ENCODE measurements at regions not wholly inside any gene's neighbourhood (a gene's known extent, or its start where the extent isn't known, plus 50 kb on each side); places are given as distances from the start of the nearest gene placed in this dataset.

DNA sequence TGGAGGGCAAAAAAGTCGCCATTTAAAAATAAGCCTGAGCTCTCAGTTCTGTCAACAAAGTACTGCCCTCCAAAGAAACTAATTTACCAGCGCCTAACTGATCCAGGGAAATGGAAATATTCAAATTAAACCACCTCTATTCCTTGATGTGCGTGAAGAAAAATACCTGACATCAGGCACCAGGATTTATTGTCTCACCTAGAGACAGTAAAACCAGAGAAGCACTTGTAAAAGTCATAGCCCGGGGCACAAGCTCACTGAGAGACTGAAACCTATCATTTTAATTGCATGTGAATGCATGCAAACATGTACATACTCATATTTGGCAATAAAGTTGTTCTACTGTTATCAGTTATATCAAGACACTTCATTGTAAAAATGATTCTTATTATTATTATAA lies 147.3 kb upstream of the VSTM2A start:
- no peak for DNase-seq (ENCODE audit: low read depth)
- Histone ChIP-seq H3K36me3 (ENCODE audit: control insufficient read depth, insufficient read depth, low read length) (no peaks in the 10 kb centered on the region), H3K4me3 (ENCODE audit: low read depth, low read length) (no peak overlapping the region), H3K27me3 (ENCODE audit: control insufficient read depth, insufficient read depth, low read length) (no peaks in the 10 kb centered on the region)
- TF ChIP-seq, protein P1, sequence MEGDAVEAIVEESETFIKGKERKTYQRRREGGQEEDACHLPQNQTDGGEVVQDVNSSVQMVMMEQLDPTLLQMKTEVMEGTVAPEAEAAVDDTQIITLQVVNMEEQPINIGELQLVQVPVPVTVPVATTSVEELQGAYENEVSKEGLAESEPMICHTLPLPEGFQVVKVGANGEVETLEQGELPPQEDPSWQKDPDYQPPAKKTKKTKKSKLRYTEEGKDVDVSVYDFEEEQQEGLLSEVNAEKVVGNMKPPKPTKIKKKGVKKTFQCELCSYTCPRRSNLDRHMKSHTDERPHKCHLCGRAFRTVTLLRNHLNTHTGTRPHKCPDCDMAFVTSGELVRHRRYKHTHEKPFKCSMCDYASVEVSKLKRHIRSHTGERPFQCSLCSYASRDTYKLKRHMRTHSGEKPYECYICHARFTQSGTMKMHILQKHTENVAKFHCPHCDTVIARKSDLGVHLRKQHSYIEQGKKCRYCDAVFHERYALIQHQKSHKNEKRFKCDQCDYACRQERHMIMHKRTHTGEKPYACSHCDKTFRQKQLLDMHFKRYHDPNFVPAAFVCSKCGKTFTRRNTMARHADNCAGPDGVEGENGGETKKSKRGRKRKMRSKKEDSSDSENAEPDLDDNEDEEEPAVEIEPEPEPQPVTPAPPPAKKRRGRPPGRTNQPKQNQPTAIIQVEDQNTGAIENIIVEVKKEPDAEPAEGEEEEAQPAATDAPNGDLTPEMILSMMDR (IDR thresholded peaks at IDR 0.05; ENCODE audit: insufficient read depth, low read length, severe bottlenecking), result no peak
- no peak for FAIRE-seq

DNA sequence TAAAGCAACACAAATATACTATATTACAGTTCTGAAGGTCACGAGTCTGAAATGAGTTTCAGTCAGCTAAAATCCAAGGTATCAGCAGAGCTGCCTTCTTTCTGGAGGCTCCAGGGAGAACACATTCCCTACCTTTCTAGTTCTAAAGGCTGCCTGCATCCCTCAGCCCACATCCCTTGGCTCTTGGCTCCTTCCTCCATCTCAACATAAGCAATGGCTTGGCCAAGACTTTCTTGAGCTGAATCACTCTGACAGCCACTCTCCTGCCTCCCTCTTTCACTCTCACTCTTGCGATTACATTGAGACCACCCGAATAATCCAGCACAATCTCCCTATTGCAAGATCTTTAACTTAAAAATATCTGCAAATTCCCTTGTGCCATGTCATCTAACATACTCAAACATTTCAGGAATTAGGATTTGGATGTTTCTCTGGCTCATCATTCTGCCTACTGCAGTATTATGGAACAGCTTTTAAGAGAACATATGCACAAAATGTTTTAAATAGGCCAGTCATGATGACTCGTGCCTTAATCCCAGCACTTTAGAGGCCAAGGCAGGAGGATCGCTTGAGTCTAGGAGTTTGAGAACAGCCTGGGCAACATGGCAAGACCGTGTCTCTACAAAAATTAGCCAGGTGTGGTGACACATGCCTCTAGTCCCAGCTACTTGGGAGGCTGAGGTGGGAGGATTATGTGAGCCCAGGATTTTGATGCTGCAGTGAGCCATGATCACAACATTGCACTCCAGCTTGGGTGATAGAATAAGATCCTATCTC lies 144.2 kb upstream of the VSTM2A start:
- FAIRE-seq (no peak), DNase-seq (ENCODE audit: low read depth) (no peak)
- H3K4me3 ChIP-seq (ENCODE audit: low read depth, low read length), result no peak overlapping the region
- H3K27me3 ChIP-seq (ENCODE audit: control insufficient read depth, insufficient read depth, low read length), result no peaks in the 10 kb centered on the region
- no peaks in the 10 kb centered on the region for H3K36me3 ChIP-seq (ENCODE audit: control insufficient read depth, insufficient read depth, low read length)
- TF ChIP-seq, protein P1 (IDR thresholded peaks at IDR 0.05; ENCODE audit: insufficient read depth, low read length, severe bottlenecking), result no peak

DNA sequence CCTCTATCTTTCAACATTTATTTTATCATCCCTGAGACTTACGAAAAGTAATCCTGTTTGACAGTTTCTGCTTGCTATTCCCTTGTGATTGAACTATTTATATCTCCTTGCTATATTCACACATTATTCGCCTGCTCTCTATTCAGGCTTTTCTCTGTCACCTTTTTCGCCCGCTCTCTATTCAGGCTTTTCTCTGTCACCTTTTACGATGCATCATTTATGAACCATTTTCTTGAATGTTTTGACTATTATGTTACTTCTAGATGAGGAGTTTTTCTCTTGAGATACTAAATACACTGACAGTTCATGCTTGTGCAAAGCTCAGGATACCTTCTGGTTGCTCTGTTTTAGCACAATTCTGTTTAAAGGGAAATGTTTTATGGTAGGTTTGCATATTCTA lies 143.3 kb upstream of the VSTM2A start:
- TF ChIP-seq, protein P1 (IDR thresholded peaks at IDR 0.05; ENCODE audit: insufficient read depth, low read length, severe bottlenecking), result no peak
- no peak overlapping the region for H3K4me3 ChIP-seq (ENCODE audit: low read depth, low read length)
- DNase-seq (ENCODE audit: low read depth) (no peak), FAIRE-seq (no peak)
- H3K36me3 ChIP-seq (ENCODE audit: control insufficient read depth, insufficient read depth, low read length), result no peaks in the 10 kb centered on the region
- no peaks in the 10 kb centered on the region for H3K27me3 ChIP-seq (ENCODE audit: control insufficient read depth, insufficient read depth, low read length)

DNA sequence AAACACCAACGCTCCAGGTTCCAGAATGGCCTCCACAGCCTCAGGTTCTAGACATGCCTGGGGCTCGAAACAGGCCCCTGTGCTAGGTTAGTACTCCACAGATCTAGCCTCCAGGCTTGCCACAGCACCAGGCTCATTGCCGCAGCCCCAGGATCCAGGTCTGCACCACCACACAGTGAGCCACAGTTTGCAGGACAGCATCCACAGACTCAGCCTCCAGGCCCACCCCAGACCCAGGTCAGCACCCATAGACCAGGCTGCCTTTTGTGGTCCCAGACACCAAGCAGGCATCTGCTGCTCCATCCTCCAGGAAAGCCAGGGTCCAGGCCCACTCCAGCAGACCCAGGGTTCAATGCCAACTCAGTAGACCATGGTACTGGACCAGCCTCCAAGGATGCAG lies 132.3 kb upstream of the VSTM2A start:
- Histone ChIP-seq H3K36me3 (ENCODE audit: control insufficient read depth, insufficient read depth, low read length) (no peaks in the 10 kb centered on the region), H3K4me3 (ENCODE audit: low read depth, low read length) (no peak overlapping the region), H3K27me3 (ENCODE audit: control insufficient read depth, insufficient read depth, low read length) (no peaks in the 10 kb centered on the region)
- FAIRE-seq, result no peak
- no peak for DNase-seq (ENCODE audit: low read depth)
- TF ChIP-seq, protein P1 (IDR thresholded peaks at IDR 0.05; ENCODE audit: insufficient read depth, low read length, severe bottlenecking), result no peak

DNA sequence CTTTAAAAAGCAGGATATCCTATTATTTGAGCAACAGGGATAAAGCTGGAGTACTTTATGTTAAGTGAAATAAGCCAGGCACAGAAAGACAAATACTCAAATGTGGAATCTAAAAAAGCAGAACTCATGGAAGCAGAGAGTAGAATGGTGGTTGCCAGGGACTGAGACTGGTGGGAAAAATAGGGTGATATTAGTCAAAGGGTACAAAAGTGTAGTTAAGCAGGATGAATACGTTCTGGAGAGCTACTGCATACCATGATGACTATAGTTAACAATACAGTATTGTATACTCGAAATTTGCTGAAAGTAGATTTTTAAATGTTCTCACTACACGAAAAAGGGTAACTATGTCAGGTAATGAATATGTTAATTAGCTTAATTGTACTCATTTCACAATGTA lies 125.5 kb upstream of the VSTM2A start:
- DNase-seq (ENCODE audit: low read depth), result no peak

More for the DNA sequence above, 125.5 kb upstream of the VSTM2A start:
- TF ChIP-seq, protein P1 (IDR thresholded peaks at IDR 0.05; ENCODE audit: insufficient read depth, low read length, severe bottlenecking), result no peak
- Histone ChIP-seq H3K27me3 (ENCODE audit: control insufficient read depth, insufficient read depth, low read length) (no peaks in the 10 kb centered on the region), H3K4me3 (ENCODE audit: low read depth, low read length) (no peak overlapping the region), H3K36me3 (ENCODE audit: control insufficient read depth, insufficient read depth, low read length) (no peaks in the 10 kb centered on the region)
- no peak for FAIRE-seq

Measured in bronchial epithelial cell (primary cell).